ENCODE measurements at regions not wholly inside any gene's neighbourhood (a gene's known extent, or its start where the extent isn't known, plus 50 kb on each side); places are given as distances from the start of the nearest gene placed in this dataset.

- Histone ChIP-seq H3K36me3 (ENCODE audit: control insufficient read depth, insufficient read depth, low read length) (no peaks in the 10 kb centered on the region), H3K27me3 (ENCODE audit: control insufficient read depth in 2 of 2, insufficient read depth in 2 of 2, low read length in 2 of 2) (no peaks in the 10 kb centered on the region), H2AFZ (ENCODE audit: low read depth, low read length) (no peak overlapping the region), H3K79me2 (ENCODE audit: control insufficient read depth, insufficient read depth, low read length) (no peaks in the 10 kb centered on the region), H4K20me1 (replicated peaks; ENCODE audit: control insufficient read depth, insufficient read depth, low read length) (no peaks in the 10 kb centered on the region), H3K27ac (ENCODE audit: extremely low read depth, low read depth, low read length) (no peak overlapping the region), H3K4me1 (replicated peaks in 1 of 2; ENCODE audit: control insufficient read depth in 2 of 2, insufficient read depth in 2 of 2, low read length in 2 of 2) (no peaks in the 10 kb centered on the region), H3K9me3 (replicated peaks; ENCODE audit: control insufficient read depth, insufficient read depth, low read depth, low read length) (no peaks in the 10 kb centered on the region), H3K4me3 (no peak overlapping the region), H3K9ac (ENCODE audit: insufficient read depth in 1 of 2, low read depth in 2 of 2, low read length in 2 of 2) (no peak overlapping the region), H3K9me1 (ENCODE audit: control insufficient read depth, insufficient read depth, low read length) (no peaks in the 10 kb centered on the region), H3K4me2 (ENCODE audit: insufficient read depth, low read length) (no peak overlapping the region)
- ChIA-PET POLR2A (no interaction called here), CTCF (ENCODE audit: low intra/inter-chr PET ratio) (no interaction called here)
- ATAC-seq (no peak), FAIRE-seq (no peak), DNase-seq (ENCODE audit: extremely low read depth in 1 of 4, low spot score in 3 of 4) (no peak)
- no TSS peak for BruUV-seq (replicated peaks)
- in situ Hi-C loops (cut with MboI) (no loop called here), intact Hi-C loops (cut with micrococcal nuclease) (no loop called here)
- WGBS (ENCODE audit: insufficient coverage, low coverage, missing lambda C conversion rate), result 55% methylated on average over 7 of the region's 7 CpGs
- no peak for TF ChIP-seq HMGN3 (IDR thresholded peaks at IDR 0.05; ENCODE audit: borderline replicate concordance, extremely low read depth, insufficient read length, low read depth, low read length)
- no peak for TF ChIP-seq HMG20B (CRISPR knock-in tag; IDR thresholded peaks at IDR 0.05)
- TF ChIP-seq E2F6 (IDR thresholded peaks at IDR 0.05; ENCODE audit: borderline replicate concordance in 1 of 2, extremely low read depth in 1 of 2, insufficient read depth in 1 of 2, insufficient read length in 1 of 2, low read depth in 1 of 2, low read length in 1 of 2, poor library complexity in 1 of 2, severe bottlenecking in 1 of 2), result no peak
- TF ChIP-seq XRCC4 (IDR thresholded peaks at IDR 0.05; ENCODE audit: extremely low read depth, insufficient read depth, insufficient read length), result no peak
- TF ChIP-seq XRCC3 (IDR thresholded peaks at IDR 0.05), result no peak
- no peak for TF ChIP-seq HNRNPUL1 (IDR thresholded peaks at IDR 0.05; ENCODE audit: low read length)
- no peak for TF ChIP-seq ATF1 (CRISPR knock-in tag; IDR thresholded peaks at IDR 0.05)
- TF ChIP-seq ATF1 (tag; IDR thresholded peaks at IDR 0.05), result no peak
- no peak for TF ChIP-seq ZNF277 (CRISPR knock-in tag; IDR thresholded peaks at IDR 0.05; ENCODE audit: borderline replicate concordance)
- TF ChIP-seq SRSF9 (IDR thresholded peaks at IDR 0.05; ENCODE audit: borderline replicate concordance, low read depth, low read length), result no peak
- TF ChIP-seq, protein P1, sequence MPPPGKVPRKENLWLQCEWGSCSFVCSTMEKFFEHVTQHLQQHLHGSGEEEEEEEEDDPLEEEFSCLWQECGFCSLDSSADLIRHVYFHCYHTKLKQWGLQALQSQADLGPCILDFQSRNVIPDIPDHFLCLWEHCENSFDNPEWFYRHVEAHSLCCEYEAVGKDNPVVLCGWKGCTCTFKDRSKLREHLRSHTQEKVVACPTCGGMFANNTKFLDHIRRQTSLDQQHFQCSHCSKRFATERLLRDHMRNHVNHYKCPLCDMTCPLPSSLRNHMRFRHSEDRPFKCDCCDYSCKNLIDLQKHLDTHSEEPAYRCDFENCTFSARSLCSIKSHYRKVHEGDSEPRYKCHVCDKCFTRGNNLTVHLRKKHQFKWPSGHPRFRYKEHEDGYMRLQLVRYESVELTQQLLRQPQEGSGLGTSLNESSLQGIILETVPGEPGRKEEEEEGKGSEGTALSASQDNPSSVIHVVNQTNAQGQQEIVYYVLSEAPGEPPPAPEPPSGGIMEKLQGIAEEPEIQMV (tag; conservative IDR thresholded peaks at IDR 0.05; ENCODE audit: low read depth), result no peak
- no peak for TF ChIP-seq HEY1 (CRISPR knock-in tag; IDR thresholded peaks at IDR 0.05; ENCODE audit: borderline replicate concordance)
- TF ChIP-seq ZNF124 (CRISPR knock-in tag; IDR thresholded peaks at IDR 0.05), result no peak
Observed at GRCh38 chr16:72426386-72426785, 254.4 kb upstream of the PMFBP1 start.

All from K562 (cell line).